HFFc6 (cell line): ENCODE measurements at regions not wholly inside any gene's neighbourhood (a gene's known extent, or its start where the extent isn't known, plus 50 kb on each side); places are given as distances from the start of the nearest gene placed in this dataset.
A peak's percentile ranks its signal among the peaks of the same experiment; 100 is the strongest.

ENCODE experiments used
- DNase-seq: peaks from one replicate; pipeline ENCODE4 v3.0.0-alpha.2; 2018
- H3K27ac Mint-ChIP-seq: 2 replicates; pipeline ENCODE4 v1.8.0; 2020; ENCODE audit warnings: mild to moderate bottlenecking, mixed read lengths
- H3K27me3 Mint-ChIP-seq: 2 replicates; pipeline ENCODE4 v1.8.0; 2021; ENCODE audit warnings: mild to moderate bottlenecking, moderate library complexity, mixed read lengths; ENCODE audit not compliant: insufficient read depth
- H3K36me3 Mint-ChIP-seq: 2 replicates; pipeline ENCODE4 v1.8.0; 2021; ENCODE audit warnings: low read depth, mixed read lengths
- H3K4me1 Mint-ChIP-seq: 2 replicates; pipeline ENCODE4 v1.8.0; 2020; ENCODE audit warnings: low read depth, mixed read lengths
- H3K4me3 Mint-ChIP-seq: 2 replicates; pipeline ENCODE4 v1.8.0; 2020; ENCODE audit warnings: mild to moderate bottlenecking, moderate library complexity, mixed read lengths
- H3K9me3 Mint-ChIP-seq: 2 replicates; pipeline ENCODE4 v1.8.0; 2020; ENCODE audit warnings: mild to moderate bottlenecking, mixed read lengths
- CTCF ChIP-seq: fragments of 200-600 bp; sonication (generic); IDR thresholded peaks from 2 replicates; pipeline ENCODE4 v1.5.0; 2021; ENCODE audit warnings: antibody characterized with exemption, mild to moderate bottlenecking

- no peaks in the 10 kb centered on the region for H3K4me1 Mint-ChIP-seq
- no peak overlapping the region for H3K4me3 Mint-ChIP-seq
- no peak overlapping the region for H3K27ac Mint-ChIP-seq
- DNase-seq = no peak
- peaks cover 2% of the 10 kb centered on the region; the same call in 1 of the 2 replicates for H3K27me3 Mint-ChIP-seq
- no peaks in the 10 kb centered on the region for H3K36me3 Mint-ChIP-seq
- peaks cover 18% of the 10 kb centered on the region for H3K9me3 Mint-ChIP-seq
- no peak for TF ChIP-seq CTCF
These were observed 321.5 kb upstream of the SOX5 start for GRCh38 chr12:24270965-24271364.

GRCh38 chr12:24270464-24270863 is 321.0 kb upstream of the SOX5 start:
- TF ChIP-seq CTCF = no peak
- no peak overlapping the region for H3K27ac Mint-ChIP-seq
- no peak overlapping the region for H3K4me3 Mint-ChIP-seq
- DNase-seq = no peak
- peaks cover 2% of the 10 kb centered on the region; the same call in 1 of the 2 replicates for H3K27me3 Mint-ChIP-seq
- H3K4me1 Mint-ChIP-seq = no peaks in the 10 kb centered on the region
- H3K36me3 Mint-ChIP-seq = no peaks in the 10 kb centered on the region
- H3K9me3 Mint-ChIP-seq = peaks cover 18% of the 10 kb centered on the region

DNA sequence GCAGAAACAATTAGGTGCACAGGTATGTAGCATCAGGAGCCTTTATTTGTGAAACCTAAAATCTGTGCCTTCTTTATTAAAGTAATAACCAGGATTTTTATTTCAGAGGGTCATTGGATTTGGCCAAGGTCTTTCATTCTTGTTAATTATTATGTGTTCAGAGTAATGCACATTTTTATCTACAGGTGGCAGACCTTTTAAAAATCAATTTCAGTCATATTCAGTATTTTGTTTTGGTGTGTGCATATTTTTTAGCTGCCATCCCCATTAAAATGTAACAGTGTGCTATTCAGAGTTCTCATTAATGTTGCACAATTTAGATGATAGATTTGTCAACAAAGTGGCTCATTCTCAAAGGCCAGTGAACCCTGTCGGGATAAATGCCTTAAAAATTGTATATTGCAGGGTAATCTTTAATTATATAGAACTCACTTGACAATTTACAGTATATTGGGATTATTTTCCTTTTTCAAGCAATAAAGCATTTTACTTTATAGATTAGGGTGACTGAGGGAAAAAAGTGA is 319.3 kb upstream of the SOX5 start:
- H3K27ac Mint-ChIP-seq = no peak overlapping the region
- no peaks in the 10 kb centered on the region for H3K4me1 Mint-ChIP-seq
- no peaks in the 10 kb centered on the region for H3K36me3 Mint-ChIP-seq
- DNase-seq = no peak
- 0 out of 2 replicates have a peak, but pooled peaks have one; percentile 12 for TF ChIP-seq CTCF
- no peak overlapping the region for H3K4me3 Mint-ChIP-seq
- peaks cover 23% of the 10 kb centered on the region for H3K9me3 Mint-ChIP-seq
- H3K27me3 Mint-ChIP-seq = no peaks in the 10 kb centered on the region

DNA sequence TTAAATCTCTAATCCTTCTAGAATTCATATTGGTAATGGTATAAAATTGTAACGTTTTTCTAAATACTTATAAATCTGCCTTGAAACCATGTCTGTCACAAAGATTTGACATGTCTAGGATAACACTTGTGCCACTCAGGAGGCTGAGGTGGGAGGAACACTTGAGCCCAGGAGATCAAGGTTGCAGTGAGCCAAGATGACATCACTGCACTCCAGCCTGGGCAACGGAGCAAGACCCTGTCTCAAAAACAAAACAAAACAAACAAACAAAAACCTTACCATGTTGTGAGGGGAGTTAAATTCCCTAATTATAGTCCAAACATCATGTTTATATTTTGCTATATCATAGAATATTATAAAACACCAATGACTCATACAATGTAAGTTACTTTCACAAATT is 317.5 kb upstream of the SOX5 start:
- no peak overlapping the region for H3K27ac Mint-ChIP-seq
- no peaks in the 10 kb centered on the region for H3K36me3 Mint-ChIP-seq
- H3K4me3 Mint-ChIP-seq = no peak overlapping the region
- no peaks in the 10 kb centered on the region for H3K27me3 Mint-ChIP-seq
- no peaks in the 10 kb centered on the region for H3K4me1 Mint-ChIP-seq
- TF ChIP-seq CTCF = no peak
- no peak for DNase-seq
- peaks cover 22% of the 10 kb centered on the region for H3K9me3 Mint-ChIP-seq

DNA sequence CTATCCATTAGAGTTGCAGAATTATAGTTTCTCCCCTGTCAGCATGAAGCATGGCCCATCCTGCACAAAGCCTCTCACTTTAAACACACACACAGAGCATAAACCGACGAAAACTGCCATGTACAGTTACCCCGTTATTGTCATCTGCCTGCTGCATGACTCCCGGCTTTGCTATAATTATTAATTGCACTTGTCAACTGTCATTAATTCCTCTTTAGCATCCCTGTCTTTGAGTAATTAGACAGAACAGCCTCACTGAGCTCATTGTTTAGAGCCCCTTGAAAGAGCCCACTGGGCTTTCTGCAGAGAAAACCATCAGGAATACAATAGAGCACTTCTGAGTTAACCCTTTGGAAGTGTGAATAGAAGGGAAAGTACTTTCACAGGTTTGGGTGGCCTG is 307.2 kb upstream of the SOX5 start:
- TF ChIP-seq CTCF = no peak
- H3K9me3 Mint-ChIP-seq = peaks cover 26% of the 10 kb centered on the region
- no peaks in the 10 kb centered on the region for H3K4me1 Mint-ChIP-seq
- H3K27ac Mint-ChIP-seq = no peak overlapping the region
- H3K36me3 Mint-ChIP-seq = no peaks in the 10 kb centered on the region
- no peak overlapping the region for H3K4me3 Mint-ChIP-seq
- DNase-seq = no peak
- H3K27me3 Mint-ChIP-seq = no peaks in the 10 kb centered on the region
